ENCODE measurements at regions not wholly inside any gene's neighbourhood (a gene's known extent, or its start where the extent isn't known, plus 50 kb on each side); places are given as distances from the start of the nearest gene placed in this dataset.
"Not testable (repeated sequence)": the region's sequence is repeated elsewhere in the genome, so short reads cannot be mapped to it uniquely, and the experiment has no call there.

DNA sequence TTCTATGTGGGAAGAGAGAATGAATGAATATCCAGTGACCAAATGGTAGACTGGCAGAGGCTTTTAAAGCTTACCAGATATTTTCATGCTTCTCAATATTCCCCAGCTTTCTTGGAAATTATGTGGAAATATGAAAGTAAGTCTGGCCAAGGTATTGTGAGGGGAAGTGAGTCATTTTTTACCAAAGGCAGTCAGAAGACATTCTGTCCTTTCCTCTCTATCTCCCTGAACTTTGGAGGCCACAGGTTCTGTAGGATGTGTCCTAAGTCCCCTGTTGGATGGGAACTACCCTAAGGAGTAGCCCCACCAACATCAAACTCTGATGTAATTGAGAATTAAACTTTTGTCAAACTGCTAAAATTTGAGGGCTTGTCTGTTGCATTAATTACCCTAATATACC, 593.8 kb upstream of the NRSN1 start:
- H3K9ac ChIP-seq (ENCODE audit: low read length), result no peak overlapping the region
- H3K27ac ChIP-seq (ENCODE audit: low read length), result no peak overlapping the region
- H3K27me3 ChIP-seq (ENCODE audit: control insufficient read depth, insufficient read depth, low read length), result no peaks in the 10 kb centered on the region
- no peaks in the 10 kb centered on the region for H3K9me3 ChIP-seq (ENCODE audit: control insufficient read depth, low read depth, low read length)
- H3K4me1 ChIP-seq (ENCODE audit: control insufficient read depth, low read depth, low read length), result no peaks in the 10 kb centered on the region
- no peak overlapping the region for H3K4me3 ChIP-seq (ENCODE audit: low read length)
- no peaks in the 10 kb centered on the region for H3K36me3 ChIP-seq (ENCODE audit: control insufficient read depth, low read depth, low read length)

- H3K9me3 ChIP-seq (ENCODE audit: control insufficient read depth, low read depth, low read length), result no peaks in the 10 kb centered on the region
- H3K4me1 ChIP-seq (ENCODE audit: control insufficient read depth, low read depth, low read length), result no peaks in the 10 kb centered on the region
- no peaks in the 10 kb centered on the region for H3K27me3 ChIP-seq (ENCODE audit: control insufficient read depth, insufficient read depth, low read length)
- H3K36me3 ChIP-seq (ENCODE audit: control insufficient read depth, low read depth, low read length), result no peaks in the 10 kb centered on the region
- H3K27ac ChIP-seq (ENCODE audit: low read length), result no peak overlapping the region
- no peak overlapping the region for H3K4me3 ChIP-seq (ENCODE audit: low read length)
- H3K9ac ChIP-seq (ENCODE audit: low read length), result no peak overlapping the region
Measured at GRCh38 chr6:23533311-23533710, 592.7 kb upstream of the NRSN1 start.

- no peak overlapping the region for H3K4me3 ChIP-seq (ENCODE audit: low read length)
- H3K27me3 ChIP-seq (ENCODE audit: control insufficient read depth, insufficient read depth, low read length), result no peaks in the 10 kb centered on the region
- H3K36me3 ChIP-seq (ENCODE audit: control insufficient read depth, low read depth, low read length), result no peaks in the 10 kb centered on the region
- H3K4me1 ChIP-seq (ENCODE audit: control insufficient read depth, low read depth, low read length), result no peaks in the 10 kb centered on the region
- no peak overlapping the region for H3K27ac ChIP-seq (ENCODE audit: low read length)
- no peak overlapping the region for H3K9ac ChIP-seq (ENCODE audit: low read length)
- H3K9me3 ChIP-seq (ENCODE audit: control insufficient read depth, low read depth, low read length), result no peaks in the 10 kb centered on the region
Measured at GRCh38 chr6:23533944-23534343, 592.1 kb upstream of the NRSN1 start.

GRCh38 chr6:23534351-23534750, 591.7 kb upstream of the NRSN1 start:
- no peak overlapping the region for H3K4me3 ChIP-seq (ENCODE audit: low read length)
- H3K9me3 ChIP-seq (ENCODE audit: control insufficient read depth, low read depth, low read length), result no peaks in the 10 kb centered on the region
- H3K4me1 ChIP-seq (ENCODE audit: control insufficient read depth, low read depth, low read length), result no peaks in the 10 kb centered on the region
- H3K9ac ChIP-seq (ENCODE audit: low read length), result no peak overlapping the region
- H3K27ac ChIP-seq (ENCODE audit: low read length), result no peak overlapping the region
- no peaks in the 10 kb centered on the region for H3K27me3 ChIP-seq (ENCODE audit: control insufficient read depth, insufficient read depth, low read length)
- H3K36me3 ChIP-seq (ENCODE audit: control insufficient read depth, low read depth, low read length), result no peaks in the 10 kb centered on the region

GRCh38 chr6:23535101-23535500, 590.9 kb upstream of the NRSN1 start:
- H3K4me1 ChIP-seq (ENCODE audit: control insufficient read depth, low read depth, low read length), result no peaks in the 10 kb centered on the region
- no peaks in the 10 kb centered on the region for H3K36me3 ChIP-seq (ENCODE audit: control insufficient read depth, low read depth, low read length)
- no peak overlapping the region for H3K4me3 ChIP-seq (ENCODE audit: low read length)
- H3K27ac ChIP-seq (ENCODE audit: low read length), result no peak overlapping the region
- H3K9me3 ChIP-seq (ENCODE audit: control insufficient read depth, low read depth, low read length), result no peaks in the 10 kb centered on the region
- no peak overlapping the region for H3K9ac ChIP-seq (ENCODE audit: low read length)
- H3K27me3 ChIP-seq (ENCODE audit: control insufficient read depth, insufficient read depth, low read length), result no peaks in the 10 kb centered on the region

DNA sequence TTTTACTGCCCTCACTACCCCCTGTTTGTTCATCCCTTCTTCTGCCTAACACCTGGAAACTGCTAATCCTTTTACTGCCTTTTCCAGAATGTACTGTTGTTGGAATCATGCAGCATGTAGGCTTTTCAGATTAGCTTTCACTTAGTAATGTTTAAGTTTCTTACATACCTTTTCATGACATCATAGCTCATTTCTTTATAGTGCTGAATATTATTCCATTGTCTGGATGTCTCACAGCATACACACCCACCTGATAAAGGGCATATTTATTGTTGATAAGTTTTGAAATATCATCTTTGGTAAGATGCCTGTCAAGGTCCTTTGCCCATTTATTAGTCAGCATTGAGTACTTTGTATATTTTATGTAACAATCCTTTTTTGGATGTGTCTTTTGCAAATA, 588.2 kb upstream of the NRSN1 start:
- Histone ChIP-seq H3K4me3 (ENCODE audit: low read length) (no peak overlapping the region), H3K4me1 (ENCODE audit: control insufficient read depth, low read depth, low read length) (no peaks in the 10 kb centered on the region), H3K27ac (ENCODE audit: low read length) (no peak overlapping the region), H3K27me3 (ENCODE audit: control insufficient read depth, insufficient read depth, low read length) (no peaks in the 10 kb centered on the region), H3K36me3 (ENCODE audit: control insufficient read depth, low read depth, low read length) (no peaks in the 10 kb centered on the region), H3K9me3 (ENCODE audit: control insufficient read depth, low read depth, low read length) (no peaks in the 10 kb centered on the region), H3K9ac (ENCODE audit: low read length) (no peak overlapping the region)

DNA sequence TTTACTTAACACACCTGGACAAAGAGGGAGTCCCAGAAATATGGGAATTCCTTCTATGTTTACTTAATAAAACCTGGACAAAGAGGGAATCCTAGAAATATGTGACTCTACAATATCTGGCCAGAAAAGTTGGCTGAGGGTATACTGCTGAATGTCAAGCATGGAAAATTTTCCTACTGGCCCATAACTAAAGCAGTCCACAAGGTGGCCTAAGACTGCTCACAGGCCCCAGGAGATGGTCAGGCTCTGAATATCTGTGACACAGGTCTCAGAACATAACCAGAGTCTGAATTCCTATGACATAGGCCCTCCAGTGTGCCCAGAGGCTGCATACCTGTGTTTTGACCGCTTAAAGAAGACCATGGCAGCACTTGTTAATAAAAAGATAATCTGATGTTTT, 578.2 kb upstream of the NRSN1 start:
- H3K27ac ChIP-seq (ENCODE audit: low read length), result no peak overlapping the region
- no peaks in the 10 kb centered on the region for H3K9me3 ChIP-seq (ENCODE audit: control insufficient read depth, low read depth, low read length)
- H3K4me3 ChIP-seq (ENCODE audit: low read length), result no peak overlapping the region
- no peaks in the 10 kb centered on the region for H3K27me3 ChIP-seq (ENCODE audit: control insufficient read depth, insufficient read depth, low read length)
- H3K9ac ChIP-seq (ENCODE audit: low read length), result no peak overlapping the region
- no peaks in the 10 kb centered on the region for H3K4me1 ChIP-seq (ENCODE audit: control insufficient read depth, low read depth, low read length)
- no peaks in the 10 kb centered on the region for H3K36me3 ChIP-seq (ENCODE audit: control insufficient read depth, low read depth, low read length)

DNA sequence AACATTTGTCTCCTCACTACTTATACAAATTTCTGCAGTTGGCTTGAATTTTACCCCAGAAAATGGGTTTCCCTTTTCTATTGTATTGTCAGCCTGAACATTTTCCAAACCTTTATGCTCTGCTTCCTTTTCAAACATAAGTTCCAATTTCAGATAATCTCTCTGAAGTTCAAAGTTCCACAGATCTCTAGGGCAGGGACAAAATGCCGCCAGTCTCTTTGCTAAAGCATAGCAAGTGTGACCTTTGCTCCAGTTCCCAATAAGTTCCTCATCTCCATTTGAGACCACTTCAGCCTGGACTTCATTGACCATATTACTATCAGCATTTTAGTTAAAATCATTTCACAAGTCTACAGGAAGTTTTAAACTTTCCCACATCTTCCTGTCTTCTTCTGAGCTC, 571.1 kb upstream of the NRSN1 start:
- not testable (repeated sequence) for H3K27ac ChIP-seq (ENCODE audit: low read length); H3K27me3 ChIP-seq (ENCODE audit: control insufficient read depth, insufficient read depth, low read length); H3K9me3 ChIP-seq (ENCODE audit: control insufficient read depth, low read depth, low read length); H3K4me1 ChIP-seq (ENCODE audit: control insufficient read depth, low read depth, low read length); H3K9ac ChIP-seq (ENCODE audit: low read length); H3K36me3 ChIP-seq (ENCODE audit: control insufficient read depth, low read depth, low read length); H3K4me3 ChIP-seq (ENCODE audit: low read length)

DNA sequence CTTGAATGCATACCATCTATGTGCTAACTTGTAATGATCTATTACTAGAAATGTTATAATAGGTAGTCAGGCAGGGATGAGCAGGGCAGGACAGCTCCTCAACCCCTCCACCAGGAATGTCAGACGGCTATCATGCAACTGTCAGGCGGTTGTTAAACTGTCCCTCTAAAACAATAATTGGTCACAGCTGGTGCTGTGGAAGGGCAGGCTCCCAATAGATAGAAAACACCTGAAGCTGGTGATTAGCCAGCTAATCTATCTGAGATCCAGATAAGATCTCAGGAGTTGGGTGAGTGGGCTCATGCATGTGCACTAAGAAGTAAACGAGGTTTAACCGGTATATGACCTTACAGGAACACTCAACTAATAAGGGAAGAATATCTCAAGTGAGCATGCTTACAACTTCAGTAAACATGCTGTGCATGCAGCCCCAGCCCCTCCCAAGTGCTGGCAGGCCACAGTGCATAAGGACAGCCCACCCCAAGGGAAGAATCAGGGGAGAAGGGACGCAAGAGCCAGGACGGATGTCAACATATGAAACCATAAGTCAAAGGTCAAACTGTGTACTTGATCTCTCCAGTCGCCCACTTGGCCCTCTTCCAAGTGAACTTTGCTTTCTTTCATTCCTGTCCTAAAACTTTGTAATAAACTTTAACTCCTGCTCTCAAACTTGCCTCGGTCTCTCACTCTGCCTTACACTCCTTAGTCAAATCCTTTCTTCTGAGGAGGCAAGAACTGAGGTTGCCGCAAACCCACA, 566.2 kb upstream of the NRSN1 start:
- Histone ChIP-seq H3K9me3 (ENCODE audit: control insufficient read depth, low read depth, low read length) (no peaks in the 10 kb centered on the region), H3K4me1 (ENCODE audit: control insufficient read depth, low read depth, low read length) (peaks cover 9% of the 10 kb centered on the region), H3K27ac (ENCODE audit: low read length) (no peak overlapping the region), H3K36me3 (ENCODE audit: control insufficient read depth, low read depth, low read length) (no peaks in the 10 kb centered on the region), H3K27me3 (ENCODE audit: control insufficient read depth, insufficient read depth, low read length) (no peaks in the 10 kb centered on the region), H3K4me3 (ENCODE audit: low read length) (no peak overlapping the region), H3K9ac (ENCODE audit: low read length) (no peak overlapping the region)

DNA sequence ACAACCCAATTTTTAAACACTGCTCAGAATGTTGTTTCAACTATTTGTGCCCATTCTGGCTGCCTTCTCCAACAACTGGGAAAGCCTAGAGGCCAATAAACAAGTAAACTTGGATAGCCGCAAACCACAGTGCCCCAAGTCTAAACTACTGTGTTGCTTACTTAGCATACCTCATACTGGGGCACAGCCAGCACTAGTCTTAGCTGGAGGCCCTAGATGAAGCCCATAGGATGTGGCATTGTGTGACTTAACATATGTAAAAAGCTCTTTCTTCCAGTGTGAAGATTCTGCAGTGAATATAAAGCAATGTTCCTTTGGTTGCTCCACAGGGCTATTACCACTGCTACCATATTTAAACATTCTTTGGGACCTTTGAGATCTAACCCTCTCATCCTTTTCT, 564.3 kb upstream of the NRSN1 start:
- Histone ChIP-seq H3K4me3 (ENCODE audit: low read length) (no peak overlapping the region), H3K9me3 (ENCODE audit: control insufficient read depth, low read depth, low read length) (no peaks in the 10 kb centered on the region)

DNA sequence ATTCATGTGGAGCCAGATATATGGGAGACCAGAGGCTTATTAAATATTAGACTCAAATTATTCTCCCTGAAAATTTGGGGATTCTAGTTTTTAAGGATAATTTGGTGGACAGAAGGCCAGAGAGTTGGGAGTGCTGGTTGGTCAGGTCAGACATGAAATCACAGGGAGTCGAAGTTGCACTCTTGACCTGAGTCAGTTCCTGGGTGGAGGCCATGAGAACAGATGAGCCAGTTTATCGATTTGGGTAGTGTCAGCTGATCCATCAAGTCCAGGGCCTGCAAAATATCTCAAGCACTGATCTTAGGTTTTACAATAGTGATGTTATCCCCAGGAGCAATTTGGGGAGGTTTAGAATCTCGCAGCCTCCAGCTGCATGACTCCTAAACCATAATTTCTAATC, 563.5 kb upstream of the NRSN1 start:
- H3K36me3 ChIP-seq (ENCODE audit: control insufficient read depth, low read depth, low read length), result no peaks in the 10 kb centered on the region
- H3K9me3 ChIP-seq (ENCODE audit: control insufficient read depth, low read depth, low read length), result no peaks in the 10 kb centered on the region
- H3K27me3 ChIP-seq (ENCODE audit: control insufficient read depth, insufficient read depth, low read length), result no peaks in the 10 kb centered on the region
- peaks cover 9% of the 10 kb centered on the region for H3K4me1 ChIP-seq (ENCODE audit: control insufficient read depth, low read depth, low read length)
- no peak overlapping the region for H3K9ac ChIP-seq (ENCODE audit: low read length)
- H3K27ac ChIP-seq (ENCODE audit: low read length), result no peak overlapping the region
- H3K4me3 ChIP-seq (ENCODE audit: low read length), result no peak overlapping the region

More for the DNA sequence above, 564.3 kb upstream of the NRSN1 start:
- H3K36me3 ChIP-seq (ENCODE audit: control insufficient read depth, low read depth, low read length), result no peaks in the 10 kb centered on the region
- peaks cover 9% of the 10 kb centered on the region for H3K4me1 ChIP-seq (ENCODE audit: control insufficient read depth, low read depth, low read length)
- no peak overlapping the region for H3K27ac ChIP-seq (ENCODE audit: low read length)
- H3K9ac ChIP-seq (ENCODE audit: low read length), result no peak overlapping the region
- no peaks in the 10 kb centered on the region for H3K27me3 ChIP-seq (ENCODE audit: control insufficient read depth, insufficient read depth, low read length)

DNA sequence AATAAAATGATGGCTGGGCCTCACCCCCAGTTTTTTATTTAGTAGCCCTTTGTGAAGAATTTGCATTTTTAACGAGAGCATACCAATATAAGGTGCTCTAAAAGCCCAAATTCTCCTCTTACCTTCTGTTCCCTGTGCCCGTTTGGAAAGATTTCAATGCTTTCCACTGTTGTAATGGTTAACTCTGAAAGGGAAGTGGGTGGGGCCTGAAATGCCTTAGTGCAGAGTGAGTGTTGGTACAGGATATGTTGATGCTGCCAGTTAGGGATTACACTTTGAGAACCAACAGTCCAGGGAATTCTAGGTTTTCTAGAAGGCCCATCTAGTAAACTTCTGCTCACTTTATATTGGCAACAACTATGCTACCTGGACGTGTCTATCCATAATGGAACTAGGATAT, 562.7 kb upstream of the NRSN1 start:
- Histone ChIP-seq H3K36me3 (ENCODE audit: control insufficient read depth, low read depth, low read length) (no peaks in the 10 kb centered on the region), H3K9ac (ENCODE audit: low read length) (no peak overlapping the region), H3K27me3 (ENCODE audit: control insufficient read depth, insufficient read depth, low read length) (no peaks in the 10 kb centered on the region), H3K27ac (ENCODE audit: low read length) (no peak overlapping the region), H3K4me3 (ENCODE audit: low read length) (no peak overlapping the region), H3K4me1 (ENCODE audit: control insufficient read depth, low read depth, low read length) (peaks cover 9% of the 10 kb centered on the region), H3K9me3 (ENCODE audit: control insufficient read depth, low read depth, low read length) (no peaks in the 10 kb centered on the region)
